HEK293 (cell line): ENCODE measurements at regions not wholly inside any gene's neighbourhood (a gene's known extent, or its start where the extent isn't known, plus 50 kb on each side); places are given as distances from the start of the nearest gene placed in this dataset.

Source experiments
- MZF1 ChIP-seq: fragments of 450-650 bp; formaldehyde crosslinking; IDR thresholded peaks from 2 replicates; pipeline ENCODE4 v1.5.1; 2017; ENCODE audit warnings: missing biosample characterization, missing genetic modification characterization, borderline replicate concordance
- SETDB1 ChIP-seq: IDR thresholded peaks from one replicate; pipeline ENCODE4 v1.6.1; 2017; ENCODE audit warnings: mild to moderate bottlenecking, low read length, moderate library complexity, mixed read lengths; ENCODE audit not compliant: insufficient read length
- ZBTB8A ChIP-seq: fragments of 450-650 bp; formaldehyde crosslinking; IDR thresholded peaks from 2 replicates; pipeline ENCODE4 v1.5.1; 2016; ENCODE audit warnings: missing biosample characterization, missing genetic modification characterization
- ZEB2 ChIP-seq: fragments of 450-650 bp; formaldehyde crosslinking; IDR thresholded peaks from 2 replicates; pipeline ENCODE4 v1.5.1; 2016; ENCODE audit warnings: missing biosample characterization, missing genetic modification characterization
- ZNF174 ChIP-seq: fragments of 450-650 bp; formaldehyde crosslinking; IDR thresholded peaks from 2 replicates; pipeline ENCODE4 v1.5.0; 2017; ENCODE audit warnings: missing biosample characterization, mild to moderate bottlenecking, missing genetic modification characterization
- ZNF223 ChIP-seq: fragments of 450-650 bp; formaldehyde crosslinking; IDR thresholded peaks from 2 replicates; pipeline ENCODE4 v1.5.1; 2016; ENCODE audit warnings: missing biosample characterization, missing genetic modification characterization
- ZNF423 ChIP-seq: fragments of 450-650 bp; formaldehyde crosslinking; IDR thresholded peaks from 2 replicates; pipeline ENCODE4 v1.5.1; 2016; ENCODE audit warnings: missing biosample characterization, missing genetic modification characterization
- ZNF560 ChIP-seq: fragments of 450-650 bp; formaldehyde crosslinking; IDR thresholded peaks from 2 replicates; pipeline ENCODE4 v1.5.1; 2017; ENCODE audit warnings: missing biosample characterization, missing genetic modification characterization, borderline replicate concordance
- TF ChIP-seq, protein P1 (sequence below): fragments of 450-650 bp; formaldehyde crosslinking; IDR thresholded peaks from 2 replicates; pipeline ENCODE4 v1.5.1; 2016; ENCODE audit warnings: missing biosample characterization, missing genetic modification characterization
- TF ChIP-seq, protein P2 (sequence below): fragments of 450-650 bp; formaldehyde crosslinking; IDR thresholded peaks from 2 replicates; pipeline ENCODE4 v1.5.1; 2016; ENCODE audit warnings: missing biosample characterization, missing genetic modification characterization, low read depth
- TF ChIP-seq, protein P3 (sequence below): fragments of 450-650 bp; formaldehyde crosslinking; IDR thresholded peaks from 2 replicates; pipeline ENCODE4 v1.5.1; 2016; ENCODE audit warnings: missing biosample characterization, missing genetic modification characterization
- TF ChIP-seq, protein P4 (sequence below): fragments of 450-650 bp; formaldehyde crosslinking; IDR thresholded peaks from 2 replicates; pipeline ENCODE4 v1.5.1; 2016; ENCODE audit warnings: missing biosample characterization, missing genetic modification characterization
- TF ChIP-seq, protein P5 (sequence below): fragments of 450-650 bp; formaldehyde crosslinking; IDR thresholded peaks from 2 replicates; pipeline ENCODE4 v1.5.1; 2016; ENCODE audit warnings: missing biosample characterization, missing genetic modification characterization
- TF ChIP-seq, protein P6 (sequence below): fragments of 450-650 bp; formaldehyde crosslinking; IDR thresholded peaks from 2 replicates; pipeline ENCODE4 v1.5.1; 2016; ENCODE audit warnings: missing biosample characterization, missing genetic modification characterization, low read depth

DNA sequence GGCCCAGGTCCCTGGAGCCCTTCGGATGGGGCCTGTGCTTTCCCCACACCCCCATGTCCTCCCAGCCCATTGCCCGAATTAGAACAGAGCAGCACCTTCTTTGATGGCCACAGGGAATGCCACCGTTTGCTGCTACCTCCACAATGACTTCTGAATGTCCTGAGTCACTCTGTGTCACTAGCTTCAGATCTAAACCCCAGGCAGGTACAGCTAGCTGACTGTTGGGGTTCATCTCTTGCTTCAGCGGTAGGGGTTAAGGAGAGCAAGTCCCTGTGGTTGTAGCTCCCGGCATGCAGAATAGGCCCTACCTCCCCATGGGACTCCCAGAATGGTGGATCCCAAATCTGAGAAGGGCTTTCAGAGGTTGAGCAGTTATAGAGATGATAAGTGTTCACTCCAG lies 291.1 kb upstream of the POU3F1 start:
- no peak for TF ChIP-seq ZNF423
- TF ChIP-seq, protein P1, sequence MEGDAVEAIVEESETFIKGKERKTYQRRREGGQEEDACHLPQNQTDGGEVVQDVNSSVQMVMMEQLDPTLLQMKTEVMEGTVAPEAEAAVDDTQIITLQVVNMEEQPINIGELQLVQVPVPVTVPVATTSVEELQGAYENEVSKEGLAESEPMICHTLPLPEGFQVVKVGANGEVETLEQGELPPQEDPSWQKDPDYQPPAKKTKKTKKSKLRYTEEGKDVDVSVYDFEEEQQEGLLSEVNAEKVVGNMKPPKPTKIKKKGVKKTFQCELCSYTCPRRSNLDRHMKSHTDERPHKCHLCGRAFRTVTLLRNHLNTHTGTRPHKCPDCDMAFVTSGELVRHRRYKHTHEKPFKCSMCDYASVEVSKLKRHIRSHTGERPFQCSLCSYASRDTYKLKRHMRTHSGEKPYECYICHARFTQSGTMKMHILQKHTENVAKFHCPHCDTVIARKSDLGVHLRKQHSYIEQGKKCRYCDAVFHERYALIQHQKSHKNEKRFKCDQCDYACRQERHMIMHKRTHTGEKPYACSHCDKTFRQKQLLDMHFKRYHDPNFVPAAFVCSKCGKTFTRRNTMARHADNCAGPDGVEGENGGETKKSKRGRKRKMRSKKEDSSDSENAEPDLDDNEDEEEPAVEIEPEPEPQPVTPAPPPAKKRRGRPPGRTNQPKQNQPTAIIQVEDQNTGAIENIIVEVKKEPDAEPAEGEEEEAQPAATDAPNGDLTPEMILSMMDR (tag by site-specific recombination) = no peak
- TF ChIP-seq, protein P2, sequence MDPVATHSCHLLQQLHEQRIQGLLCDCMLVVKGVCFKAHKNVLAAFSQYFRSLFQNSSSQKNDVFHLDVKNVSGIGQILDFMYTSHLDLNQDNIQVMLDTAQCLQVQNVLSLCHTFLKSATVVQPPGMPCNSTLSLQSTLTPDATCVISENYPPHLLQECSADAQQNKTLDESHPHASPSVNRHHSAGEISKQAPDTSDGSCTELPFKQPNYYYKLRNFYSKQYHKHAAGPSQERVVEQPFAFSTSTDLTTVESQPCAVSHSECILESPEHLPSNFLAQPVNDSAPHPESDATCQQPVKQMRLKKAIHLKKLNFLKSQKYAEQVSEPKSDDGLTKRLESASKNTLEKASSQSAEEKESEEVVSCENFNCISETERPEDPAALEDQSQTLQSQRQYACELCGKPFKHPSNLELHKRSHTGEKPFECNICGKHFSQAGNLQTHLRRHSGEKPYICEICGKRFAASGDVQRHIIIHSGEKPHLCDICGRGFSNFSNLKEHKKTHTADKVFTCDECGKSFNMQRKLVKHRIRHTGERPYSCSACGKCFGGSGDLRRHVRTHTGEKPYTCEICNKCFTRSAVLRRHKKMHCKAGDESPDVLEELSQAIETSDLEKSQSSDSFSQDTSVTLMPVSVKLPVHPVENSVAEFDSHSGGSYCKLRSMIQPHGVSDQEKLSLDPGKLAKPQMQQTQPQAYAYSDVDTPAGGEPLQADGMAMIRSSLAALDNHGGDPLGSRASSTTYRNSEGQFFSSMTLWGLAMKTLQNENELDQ (tag by site-specific recombination) = no peak
- TF ChIP-seq, protein P3, sequence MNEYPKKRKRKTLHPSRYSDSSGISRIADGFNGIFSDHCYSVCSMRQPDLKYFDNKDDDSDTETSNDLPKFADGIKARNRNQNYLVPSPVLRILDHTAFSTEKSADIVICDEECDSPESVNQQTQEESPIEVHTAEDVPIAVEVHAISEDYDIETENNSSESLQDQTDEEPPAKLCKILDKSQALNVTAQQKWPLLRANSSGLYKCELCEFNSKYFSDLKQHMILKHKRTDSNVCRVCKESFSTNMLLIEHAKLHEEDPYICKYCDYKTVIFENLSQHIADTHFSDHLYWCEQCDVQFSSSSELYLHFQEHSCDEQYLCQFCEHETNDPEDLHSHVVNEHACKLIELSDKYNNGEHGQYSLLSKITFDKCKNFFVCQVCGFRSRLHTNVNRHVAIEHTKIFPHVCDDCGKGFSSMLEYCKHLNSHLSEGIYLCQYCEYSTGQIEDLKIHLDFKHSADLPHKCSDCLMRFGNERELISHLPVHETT = no peak
- TF ChIP-seq, protein P4, sequence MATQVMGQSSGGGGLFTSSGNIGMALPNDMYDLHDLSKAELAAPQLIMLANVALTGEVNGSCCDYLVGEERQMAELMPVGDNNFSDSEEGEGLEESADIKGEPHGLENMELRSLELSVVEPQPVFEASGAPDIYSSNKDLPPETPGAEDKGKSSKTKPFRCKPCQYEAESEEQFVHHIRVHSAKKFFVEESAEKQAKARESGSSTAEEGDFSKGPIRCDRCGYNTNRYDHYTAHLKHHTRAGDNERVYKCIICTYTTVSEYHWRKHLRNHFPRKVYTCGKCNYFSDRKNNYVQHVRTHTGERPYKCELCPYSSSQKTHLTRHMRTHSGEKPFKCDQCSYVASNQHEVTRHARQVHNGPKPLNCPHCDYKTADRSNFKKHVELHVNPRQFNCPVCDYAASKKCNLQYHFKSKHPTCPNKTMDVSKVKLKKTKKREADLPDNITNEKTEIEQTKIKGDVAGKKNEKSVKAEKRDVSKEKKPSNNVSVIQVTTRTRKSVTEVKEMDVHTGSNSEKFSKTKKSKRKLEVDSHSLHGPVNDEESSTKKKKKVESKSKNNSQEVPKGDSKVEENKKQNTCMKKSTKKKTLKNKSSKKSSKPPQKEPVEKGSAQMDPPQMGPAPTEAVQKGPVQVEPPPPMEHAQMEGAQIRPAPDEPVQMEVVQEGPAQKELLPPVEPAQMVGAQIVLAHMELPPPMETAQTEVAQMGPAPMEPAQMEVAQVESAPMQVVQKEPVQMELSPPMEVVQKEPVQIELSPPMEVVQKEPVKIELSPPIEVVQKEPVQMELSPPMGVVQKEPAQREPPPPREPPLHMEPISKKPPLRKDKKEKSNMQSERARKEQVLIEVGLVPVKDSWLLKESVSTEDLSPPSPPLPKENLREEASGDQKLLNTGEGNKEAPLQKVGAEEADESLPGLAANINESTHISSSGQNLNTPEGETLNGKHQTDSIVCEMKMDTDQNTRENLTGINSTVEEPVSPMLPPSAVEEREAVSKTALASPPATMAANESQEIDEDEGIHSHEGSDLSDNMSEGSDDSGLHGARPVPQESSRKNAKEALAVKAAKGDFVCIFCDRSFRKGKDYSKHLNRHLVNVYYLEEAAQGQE = no peak
- no peak for TF ChIP-seq ZNF560
- TF ChIP-seq, protein P5, sequence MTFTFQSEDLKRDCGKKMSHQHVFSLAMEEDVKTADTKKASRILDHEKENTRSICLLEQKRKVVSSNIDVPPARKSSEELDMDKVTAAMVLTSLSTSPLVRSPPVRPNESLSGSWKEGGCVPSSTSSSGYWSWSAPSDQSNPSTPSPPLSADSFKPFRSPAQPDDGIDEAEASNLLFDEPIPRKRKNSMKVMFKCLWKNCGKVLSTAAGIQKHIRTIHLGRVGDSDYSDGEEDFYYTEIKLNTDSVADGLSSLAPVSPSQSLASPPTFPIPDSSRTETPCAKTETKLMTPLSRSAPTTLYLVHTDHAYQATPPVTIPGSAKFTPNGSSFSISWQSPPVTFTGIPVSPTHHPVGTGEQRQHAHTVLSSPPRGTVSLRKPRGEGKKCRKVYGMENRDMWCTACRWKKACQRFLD (tag by site-specific recombination) = no peak
- no peak for TF ChIP-seq ZNF223 (tag by site-specific recombination)
- TF ChIP-seq ZBTB8A (tag by site-specific recombination) = no peak
- TF ChIP-seq, protein P6, sequence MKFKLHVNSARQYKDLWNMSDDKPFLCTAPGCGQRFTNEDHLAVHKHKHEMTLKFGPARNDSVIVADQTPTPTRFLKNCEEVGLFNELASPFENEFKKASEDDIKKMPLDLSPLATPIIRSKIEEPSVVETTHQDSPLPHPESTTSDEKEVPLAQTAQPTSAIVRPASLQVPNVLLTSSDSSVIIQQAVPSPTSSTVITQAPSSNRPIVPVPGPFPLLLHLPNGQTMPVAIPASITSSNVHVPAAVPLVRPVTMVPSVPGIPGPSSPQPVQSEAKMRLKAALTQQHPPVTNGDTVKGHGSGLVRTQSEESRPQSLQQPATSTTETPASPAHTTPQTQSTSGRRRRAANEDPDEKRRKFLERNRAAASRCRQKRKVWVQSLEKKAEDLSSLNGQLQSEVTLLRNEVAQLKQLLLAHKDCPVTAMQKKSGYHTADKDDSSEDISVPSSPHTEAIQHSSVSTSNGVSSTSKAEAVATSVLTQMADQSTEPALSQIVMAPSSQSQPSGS (tag by site-specific recombination) = no peak
- no peak for TF ChIP-seq ZNF174 (tag by site-specific recombination)
- TF ChIP-seq SETDB1 = no peak
- TF ChIP-seq ZEB2 (tag by site-specific recombination) = no peak
- no peak for TF ChIP-seq MZF1 (tag by site-specific recombination)
